NCI-H2196 (cell line): ENCODE measurements at regions not wholly inside any gene's neighbourhood (a gene's known extent, or its start where the extent isn't known, plus 50 kb on each side); places are given as distances from the start of the nearest gene placed in this dataset.

Experiments used
- DNase-seq: peaks from one replicate; lab custom pipeline; 2025; ENCODE audit not compliant: unreplicated experiment; lab: John Stamatoyannopoulos, UW

- no peak for DNase-seq
These were observed 52.2 kb upstream of the SPACA1 start for GRCh38 chr6:87995461-87995860.

- DNase-seq, result no peak
These were observed 54.3 kb upstream of the SPACA1 start for GRCh38 chr6:87993356-87993755.

- no peak for DNase-seq
These were observed 56.8 kb upstream of the SPACA1 start for GRCh38 chr6:87990871-87991270.

- DNase-seq, result no peak
These were observed 65.5 kb upstream of the SPACA1 start for GRCh38 chr6:87982134-87982533.

- DNase-seq, result no peak
These were observed 67.9 kb upstream of the SPACA1 start for GRCh38 chr6:87979737-87980136.

- no peak for DNase-seq
These were observed 71.0 kb upstream of the SPACA1 start for GRCh38 chr6:87976616-87977015.

GRCh38 chr6:87975561-87975960 is 72.1 kb upstream of the SPACA1 start:
- DNase-seq, result no peak

- DNase-seq, result no peak
These were observed 75.4 kb upstream of the SPACA1 start for GRCh38 chr6:87972279-87972678.

GRCh38 chr6:87971605-87972262 is 75.9 kb upstream of the SPACA1 start:
- DNase-seq, result no peak

- DNase-seq, result no peak
These were observed 79.0 kb upstream of the SPACA1 start for GRCh38 chr6:87968435-87969278.

GRCh38 chr6:87965806-87966205 is 81.8 kb upstream of the SPACA1 start:
- no peak for DNase-seq

GRCh38 chr6:87959083-87959482 is 88.6 kb upstream of the SPACA1 start:
- no peak for DNase-seq

GRCh38 chr6:87951751-87952150 is 95.9 kb upstream of the SPACA1 start:
- no peak for DNase-seq

- no peak for DNase-seq
These were observed 97.0 kb upstream of the SPACA1 start for GRCh38 chr6:87950614-87951013.

- no peak for DNase-seq
These were observed 98.4 kb upstream of the SPACA1 start for GRCh38 chr6:87949194-87949593.

- DNase-seq, result no peak
These were observed 101.0 kb upstream of the SPACA1 start for GRCh38 chr6:87946669-87947068.

GRCh38 chr6:87945966-87946365 is 101.7 kb upstream of the SPACA1 start:
- DNase-seq, result no peak

- DNase-seq, result no peak
These were observed 102.5 kb upstream of the SPACA1 start for GRCh38 chr6:87945181-87945580.

- peak; percentile 56 for DNase-seq
These were observed 103.1 kb upstream of the SPACA1 start for GRCh38 chr6:87944541-87944954.

GRCh38 chr6:87943191-87943590 is 104.5 kb upstream of the SPACA1 start:
- DNase-seq, result no peak

- no peak for DNase-seq
These were observed 105.9 kb upstream of the SPACA1 start for GRCh38 chr6:87941556-87942358.

GRCh38 chr6:87939776-87940175 is 107.9 kb upstream of the SPACA1 start:
- DNase-seq, result no peak
